ENCODE measurements at regions not wholly inside any gene's neighbourhood (a gene's known extent, or its start where the extent isn't known, plus 50 kb on each side); places are given as distances from the start of the nearest gene placed in this dataset.

GRCh38 chr21:17351766-17352165, 161.1 kb upstream of the CXADR start:
- TF ChIP-seq, protein P1, sequence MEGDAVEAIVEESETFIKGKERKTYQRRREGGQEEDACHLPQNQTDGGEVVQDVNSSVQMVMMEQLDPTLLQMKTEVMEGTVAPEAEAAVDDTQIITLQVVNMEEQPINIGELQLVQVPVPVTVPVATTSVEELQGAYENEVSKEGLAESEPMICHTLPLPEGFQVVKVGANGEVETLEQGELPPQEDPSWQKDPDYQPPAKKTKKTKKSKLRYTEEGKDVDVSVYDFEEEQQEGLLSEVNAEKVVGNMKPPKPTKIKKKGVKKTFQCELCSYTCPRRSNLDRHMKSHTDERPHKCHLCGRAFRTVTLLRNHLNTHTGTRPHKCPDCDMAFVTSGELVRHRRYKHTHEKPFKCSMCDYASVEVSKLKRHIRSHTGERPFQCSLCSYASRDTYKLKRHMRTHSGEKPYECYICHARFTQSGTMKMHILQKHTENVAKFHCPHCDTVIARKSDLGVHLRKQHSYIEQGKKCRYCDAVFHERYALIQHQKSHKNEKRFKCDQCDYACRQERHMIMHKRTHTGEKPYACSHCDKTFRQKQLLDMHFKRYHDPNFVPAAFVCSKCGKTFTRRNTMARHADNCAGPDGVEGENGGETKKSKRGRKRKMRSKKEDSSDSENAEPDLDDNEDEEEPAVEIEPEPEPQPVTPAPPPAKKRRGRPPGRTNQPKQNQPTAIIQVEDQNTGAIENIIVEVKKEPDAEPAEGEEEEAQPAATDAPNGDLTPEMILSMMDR (IDR thresholded peaks at IDR 0.05), result no peak
- no peak for TF ChIP-seq POLR2A (IDR thresholded peaks at IDR 0.05)

All from prostate gland (tissue), 2 donors.